ENCODE measurements at regions not wholly inside any gene's neighbourhood (a gene's known extent, or its start where the extent isn't known, plus 50 kb on each side); places are given as distances from the start of the nearest gene placed in this dataset.
"Not testable (repeated sequence)": the region's sequence is repeated elsewhere in the genome, so short reads cannot be mapped to it uniquely, and the experiment has no call there.

- Histone ChIP-seq H3K9ac (ENCODE audit: low read length) (no peak overlapping the region), H3K27me3 (ENCODE audit: insufficient read depth, low read depth, low read length) (no peaks in the 10 kb centered on the region), H3K79me2 (replicated peaks; ENCODE audit: insufficient read depth, low read length) (no peaks in the 10 kb centered on the region), H3K4me3 (ENCODE audit: low read length) (no peak overlapping the region), H3K27ac (ENCODE audit: low read length) (no peak overlapping the region), H3K4me2 (ENCODE audit: low read length) (no peak overlapping the region), H4K20me1 (ENCODE audit: insufficient read depth) (no peaks in the 10 kb centered on the region), H3K9me2 (ENCODE audit: insufficient read depth, low read length) (no peaks in the 10 kb centered on the region), H3F3A (ENCODE audit: insufficient read depth, low read length, poor library complexity, severe bottlenecking) (no peaks in the 10 kb centered on the region), H3K9me3 (ENCODE audit: low read length) (peaks cover 3% of the 10 kb centered on the region), H2AFZ (ENCODE audit: low read depth, low read length) (no peak overlapping the region), H3K36me3 (ENCODE audit: insufficient read depth, low read length) (no peaks in the 10 kb centered on the region)
- TF ChIP-seq MXI1 (conservative IDR thresholded peaks at IDR 0.05; ENCODE audit: poor library complexity, severe bottlenecking) (no peak), POLR2AphosphoS5 (IDR thresholded peaks at IDR 0.05) (no peak), TAF1 (IDR thresholded peaks at IDR 0.05; ENCODE audit: low read depth) (no peak), SMC3 (conservative IDR thresholded peaks at IDR 0.05; ENCODE audit: poor library complexity) (no peak), REST (IDR thresholded peaks at IDR 0.05; ENCODE audit: borderline replicate concordance) (no peak), EZH2 (IDR thresholded peaks at IDR 0.05; ENCODE audit: borderline replicate concordance, insufficient read depth, low read length, poor library complexity, severe bottlenecking) (no peak), CTCF (IDR thresholded peaks at IDR 0.05; ENCODE audit: poor library complexity, severe bottlenecking) (no peak), RAD21 (conservative IDR thresholded peaks at IDR 0.05) (no peak)
These were observed 78.9 kb upstream of the PEG3 start for GRCh38 chr19:56919308-56919995.

GRCh38 chr19:56926094-56926493 is 85.6 kb upstream of the PEG3 start:
- H3K9ac ChIP-seq (ENCODE audit: low read length); H3F3A ChIP-seq (ENCODE audit: insufficient read depth, low read length, poor library complexity, severe bottlenecking); H4K20me1 ChIP-seq (ENCODE audit: insufficient read depth); H3K36me3 ChIP-seq (ENCODE audit: insufficient read depth, low read length); H3K9me2 ChIP-seq (ENCODE audit: insufficient read depth, low read length); H3K27me3 ChIP-seq (ENCODE audit: insufficient read depth, low read depth, low read length); H3K4me2 ChIP-seq (ENCODE audit: low read length); H3K4me3 ChIP-seq (ENCODE audit: low read length); H3K9me3 ChIP-seq (ENCODE audit: low read length); H3K27ac ChIP-seq (ENCODE audit: low read length); H2AFZ ChIP-seq (ENCODE audit: low read depth, low read length); H3K79me2 ChIP-seq (replicated peaks; ENCODE audit: insufficient read depth, low read length): not testable (repeated sequence)

- Histone ChIP-seq H3K27me3 (ENCODE audit: insufficient read depth, low read depth, low read length) (no peaks in the 10 kb centered on the region), H3K79me2 (replicated peaks; ENCODE audit: insufficient read depth, low read length) (no peaks in the 10 kb centered on the region), H4K20me1 (ENCODE audit: insufficient read depth) (no peaks in the 10 kb centered on the region), H3K9ac (ENCODE audit: low read length) (no peak overlapping the region), H3K9me2 (ENCODE audit: insufficient read depth, low read length) (no peaks in the 10 kb centered on the region), H3F3A (ENCODE audit: insufficient read depth, low read length, poor library complexity, severe bottlenecking) (no peaks in the 10 kb centered on the region), H3K27ac (ENCODE audit: low read length) (no peak overlapping the region), H3K4me2 (ENCODE audit: low read length) (no peak overlapping the region), H3K4me3 (ENCODE audit: low read length) (no peak overlapping the region), H3K36me3 (ENCODE audit: insufficient read depth, low read length) (no peaks in the 10 kb centered on the region), H3K9me3 (ENCODE audit: low read length) (no peaks in the 10 kb centered on the region), H2AFZ (ENCODE audit: low read depth, low read length) (no peak overlapping the region)
- TF ChIP-seq POLR2AphosphoS5 (IDR thresholded peaks at IDR 0.05): no peak
- no peak for TF ChIP-seq EZH2 (IDR thresholded peaks at IDR 0.05; ENCODE audit: borderline replicate concordance, insufficient read depth, low read length, poor library complexity, severe bottlenecking)
- no peak for TF ChIP-seq REST (IDR thresholded peaks at IDR 0.05; ENCODE audit: borderline replicate concordance)
- TF ChIP-seq EP300 (conservative IDR thresholded peaks at IDR 0.05; ENCODE audit: poor library complexity, severe bottlenecking): no peak
- TF ChIP-seq MXI1 (conservative IDR thresholded peaks at IDR 0.05; ENCODE audit: poor library complexity, severe bottlenecking): no peak
- no peak for TF ChIP-seq RAD21 (conservative IDR thresholded peaks at IDR 0.05)
- TF ChIP-seq SMC3 (conservative IDR thresholded peaks at IDR 0.05; ENCODE audit: poor library complexity): no peak
- TF ChIP-seq CTCF (IDR thresholded peaks at IDR 0.05; ENCODE audit: poor library complexity, severe bottlenecking): no peak
- TF ChIP-seq TAF1 (IDR thresholded peaks at IDR 0.05; ENCODE audit: low read depth): no peak
These were observed 86.8 kb upstream of the PEG3 start for GRCh38 chr19:56927294-56927693.
